Adrenal gland (tissue), 5 donors: ENCODE measurements at regions not wholly inside any gene's neighbourhood (a gene's known extent, or its start where the extent isn't known, plus 50 kb on each side); places are given as distances from the start of the nearest gene placed in this dataset.

Experiments
- CTCF ChIP-seq, 6 experiments: fragments of 450-650 bp in 4 of 6; fragments of 200-600 bp in 2 of 6; sonication (generic) in 1 of 6; IDR thresholded peaks; 1 replicate in 5 of 6; 2 replicates in 1 of 6; pipeline versions ENCODE4 v1.5.1 to v1.8.0; 2016 to 2021; ENCODE audit warnings: antibody characterized with exemption in 6 of 6, mild to moderate bottlenecking in 2 of 6, moderate library complexity in 1 of 6
- POLR2A ChIP-seq, 2 donors: fragments of 450-650 bp; IDR thresholded peaks; one replicate each; pipeline ENCODE4 v1.6.1; 2017; ENCODE audit warnings: antibody characterized with exemption in 2 of 2, mild to moderate bottlenecking in 2 of 2, moderate library complexity in 1 of 2
- donor health status: DM: no; HTN: no; CAD: no.

- TF ChIP-seq POLR2A (IDR thresholded peaks at IDR 0.05) (no peak), CTCF (IDR thresholded peaks at IDR 0.05) (no peak)
Measured at GRCh38 chr7:82595176-82595575, 151.6 kb upstream of the CACNA2D1 start.
